Stimulated activated CD8-positive, alpha-beta memory T cell treated with anti-CD3 and anti-CD28 coated beads, Interleukin-4, amount 100 ng/mL, for 4 hours (primary cell): ENCODE measurements at regions not wholly inside any gene's neighbourhood (a gene's known extent, or its start where the extent isn't known, plus 50 kb on each side); places are given as distances from the start of the nearest gene placed in this dataset.
"Not testable (repeated sequence)": the region's sequence is repeated elsewhere in the genome, so short reads cannot be mapped to it uniquely, and the experiment has no call there.

ENCODE experiments used
- DNase-seq, 2 donors: peaks; one replicate each; pipeline ENCODE4 v3.0.0-alpha.2; 2020; ENCODE audit warnings: low read depth in 2 of 2, low spot score in 1 of 2

DNA sequence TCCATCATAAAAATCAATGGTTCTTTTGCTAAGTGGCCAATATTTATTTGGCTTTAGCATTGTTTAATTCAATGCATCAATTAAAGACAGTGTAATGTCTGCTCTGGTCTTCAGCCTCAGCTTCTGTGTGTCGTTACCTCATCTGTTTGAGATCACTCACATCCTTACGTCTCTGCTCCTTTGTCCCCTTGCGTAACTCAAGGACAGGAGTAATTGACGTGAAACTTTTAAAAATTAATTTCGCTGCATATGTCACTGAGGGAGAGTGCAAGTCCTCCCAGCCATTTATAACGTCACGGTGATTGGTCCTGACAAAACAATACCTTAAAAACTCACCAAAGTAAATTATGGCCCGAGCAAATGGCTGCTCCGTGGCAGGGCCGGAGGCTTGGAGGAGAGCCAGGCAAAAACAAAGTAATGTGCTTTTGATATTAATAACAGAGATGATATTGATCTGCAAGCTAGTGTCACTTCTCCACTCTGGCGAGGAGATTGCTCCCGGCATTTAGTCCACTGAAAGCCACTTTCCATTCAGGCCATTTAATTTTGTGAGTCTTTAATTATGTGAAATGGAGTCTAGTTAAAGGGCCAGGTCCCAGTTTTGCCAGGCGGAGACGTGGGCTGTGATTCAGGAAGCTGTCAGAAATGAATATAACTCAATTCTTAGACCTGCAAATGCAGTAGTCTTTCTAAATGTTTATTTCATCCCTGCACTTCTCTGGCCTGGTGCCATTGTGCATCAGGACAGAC lies 150.9 kb upstream of the POU3F1 start:
- no peak for DNase-seq

DNA sequence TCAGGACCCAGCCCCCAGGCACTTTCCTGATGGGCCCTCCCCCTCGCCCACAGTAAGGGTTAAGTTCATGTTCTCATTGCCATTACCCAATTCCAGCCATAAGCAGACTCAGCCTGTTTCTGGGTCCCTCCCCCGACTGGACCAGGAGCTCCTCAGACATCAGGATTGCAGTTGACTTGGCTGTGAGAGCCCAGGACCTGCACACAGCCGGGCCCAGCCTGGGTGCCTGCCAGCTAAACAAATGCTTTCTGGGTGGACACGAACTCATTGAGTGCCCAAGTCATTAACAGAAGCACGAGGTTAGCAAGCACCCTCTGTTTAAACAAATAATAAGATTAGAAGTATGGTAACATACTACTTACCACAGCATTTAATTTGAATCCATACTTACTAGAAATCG lies 147.9 kb upstream of the POU3F1 start:
- no peak for DNase-seq

DNA sequence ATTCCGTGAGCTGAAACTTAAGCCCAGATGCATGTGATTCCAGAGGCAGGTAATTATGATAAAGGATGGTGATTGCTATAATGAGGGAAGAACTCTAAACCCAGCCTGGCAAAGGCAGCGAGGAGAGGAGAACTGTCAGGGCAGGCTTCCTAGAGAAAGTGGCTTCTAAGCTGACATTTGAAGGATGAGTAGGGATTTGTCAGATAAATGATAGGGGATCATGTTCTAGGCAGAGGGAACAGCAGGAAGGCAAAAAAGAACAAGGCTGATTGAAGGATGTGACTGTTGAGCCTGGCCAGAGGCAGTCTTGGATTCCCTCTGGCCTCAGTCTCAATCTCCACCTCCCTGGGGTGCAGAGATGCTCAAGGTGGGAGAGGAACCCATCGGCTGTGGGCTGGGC lies 146.4 kb upstream of the POU3F1 start:
- no peak for DNase-seq

DNA sequence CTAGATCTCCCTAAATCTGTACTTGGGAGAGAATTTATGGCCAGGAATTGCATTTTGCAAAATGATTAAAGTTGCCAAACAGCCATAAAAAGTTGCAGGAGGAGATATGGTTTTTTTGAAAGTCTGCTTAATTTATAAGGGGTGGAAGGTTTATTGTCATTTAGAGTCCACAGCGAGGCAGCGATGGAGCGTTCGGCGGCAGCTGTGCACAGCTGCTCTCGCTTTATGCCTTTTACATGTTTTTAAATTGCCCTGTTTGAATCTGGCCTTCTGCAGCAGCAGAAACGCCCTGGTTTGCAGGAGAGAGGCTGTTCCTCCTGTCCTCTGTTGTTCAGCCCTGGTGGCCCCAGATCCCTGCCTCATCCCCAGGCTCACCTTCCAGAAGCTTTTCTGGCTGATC lies 144.9 kb upstream of the POU3F1 start:
- DNase-seq: no peak

- no peak for DNase-seq
Measured at GRCh38 chr1:38190983-38191382, 144.4 kb upstream of the POU3F1 start.

- DNase-seq: no peak
Measured at GRCh38 chr1:38187552-38187951, 141.0 kb upstream of the POU3F1 start.

- no peak for DNase-seq
Measured at GRCh38 chr1:38186566-38186965, 140.0 kb upstream of the POU3F1 start.

DNA sequence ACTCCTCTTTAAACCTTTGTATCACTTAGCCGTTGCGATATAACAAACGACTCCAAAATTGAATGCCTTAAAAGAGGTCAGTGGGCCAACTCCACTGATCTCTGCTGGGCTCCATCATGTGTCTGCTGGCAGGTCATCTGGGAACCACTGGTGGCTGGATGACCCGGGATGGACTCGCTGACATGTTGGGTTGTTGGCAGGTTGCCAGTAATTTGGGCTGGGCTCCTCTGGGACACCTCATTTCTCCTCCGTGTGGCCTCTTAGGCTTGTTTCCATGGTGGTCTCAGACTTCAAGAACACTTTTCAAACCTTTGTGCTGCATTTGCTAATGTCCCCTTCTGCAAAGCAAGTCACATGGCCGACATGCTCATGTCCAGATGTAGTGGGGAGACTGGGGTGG lies 139.3 kb upstream of the POU3F1 start:
- DNase-seq: no peak

GRCh38 chr1:38183747-38184146 lies 137.2 kb upstream of the POU3F1 start:
- DNase-seq: no peak

- no peak for DNase-seq
Measured at GRCh38 chr1:38183096-38183495, 136.5 kb upstream of the POU3F1 start.

DNA sequence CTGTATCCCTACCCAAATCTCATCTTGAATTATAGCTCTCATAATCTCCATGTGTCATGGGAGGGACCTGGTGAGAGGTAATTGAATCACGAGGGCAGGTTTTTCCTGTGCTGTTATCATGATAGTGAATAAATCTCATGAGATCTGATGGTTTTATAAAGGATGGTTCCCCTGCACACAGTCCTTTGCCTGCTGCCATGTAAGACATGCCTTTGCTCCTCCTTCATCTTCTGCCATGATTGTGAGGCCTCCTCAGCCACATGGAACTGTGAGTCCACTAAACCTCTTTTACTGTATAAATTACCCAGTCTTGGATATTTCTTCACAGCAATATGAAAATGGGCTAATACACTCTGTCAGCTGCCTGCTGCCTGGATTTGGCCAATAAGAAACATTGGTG lies 133.8 kb upstream of the POU3F1 start:
- DNase-seq: not testable (repeated sequence)

DNA sequence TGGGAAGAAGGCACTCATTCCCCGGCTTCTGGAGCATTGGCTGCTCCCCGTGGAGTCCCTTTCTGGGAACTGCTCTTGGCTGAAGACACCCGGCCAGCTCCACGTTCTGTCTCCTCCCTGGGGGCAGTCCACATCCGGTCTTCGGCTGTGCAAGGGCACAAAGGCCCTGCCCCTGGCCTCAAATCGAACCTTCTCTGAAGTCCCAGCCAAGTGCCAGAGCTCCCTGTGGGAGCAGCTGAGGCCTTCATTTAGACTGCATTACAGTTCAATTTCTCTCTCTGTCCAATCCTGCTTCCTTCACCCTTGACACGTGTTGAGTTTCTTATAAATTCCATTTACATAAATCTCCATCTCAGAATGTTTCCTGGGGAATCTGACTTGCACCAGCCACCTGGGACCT lies 132.9 kb upstream of the POU3F1 start:
- no peak for DNase-seq

- no peak for DNase-seq
Measured at GRCh38 chr1:38178216-38178615, 131.6 kb upstream of the POU3F1 start.

DNA sequence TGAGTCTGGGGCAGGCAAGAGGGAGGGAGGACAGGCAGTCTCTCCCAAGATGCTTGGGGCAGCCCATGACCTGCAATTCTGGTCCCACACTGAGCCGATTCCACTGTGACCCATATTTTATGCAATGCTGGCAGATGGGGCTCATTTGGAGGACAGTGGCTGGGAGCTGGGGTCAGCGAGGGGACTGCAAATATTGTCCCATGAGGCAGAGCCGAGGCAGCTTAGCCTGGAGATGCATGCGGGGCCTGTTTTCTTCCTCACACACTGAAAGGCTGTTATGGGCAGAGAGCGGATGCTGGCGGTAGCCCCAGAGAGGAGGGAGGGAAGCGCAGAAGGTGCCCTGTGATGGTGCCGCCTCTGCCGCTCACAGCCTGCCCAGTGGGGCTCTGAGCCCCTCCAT lies 128.5 kb upstream of the POU3F1 start:
- DNase-seq: no peak

DNA sequence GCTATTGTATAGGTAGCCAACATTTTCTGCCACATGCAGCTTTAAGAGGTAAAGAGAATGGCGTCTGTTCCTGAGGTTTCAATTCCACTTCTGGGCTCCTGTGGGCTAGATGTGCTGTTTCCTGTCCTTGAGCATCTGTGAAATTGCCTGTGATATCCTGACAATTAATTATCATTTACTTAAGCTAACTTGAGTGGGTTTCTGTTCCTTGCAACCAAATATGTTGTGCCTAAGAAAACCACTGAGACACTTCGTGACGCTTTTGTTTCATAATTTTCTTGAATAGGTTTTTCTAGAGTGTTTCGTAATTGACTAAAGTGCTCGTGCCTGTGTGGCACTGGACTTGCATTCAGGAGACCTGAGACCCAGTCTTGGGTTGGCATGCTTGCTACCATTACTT lies 127.3 kb upstream of the POU3F1 start:
- DNase-seq: no peak

GRCh38 chr1:38173157-38173831 lies 126.7 kb upstream of the POU3F1 start:
- DNase-seq: no peak

DNA sequence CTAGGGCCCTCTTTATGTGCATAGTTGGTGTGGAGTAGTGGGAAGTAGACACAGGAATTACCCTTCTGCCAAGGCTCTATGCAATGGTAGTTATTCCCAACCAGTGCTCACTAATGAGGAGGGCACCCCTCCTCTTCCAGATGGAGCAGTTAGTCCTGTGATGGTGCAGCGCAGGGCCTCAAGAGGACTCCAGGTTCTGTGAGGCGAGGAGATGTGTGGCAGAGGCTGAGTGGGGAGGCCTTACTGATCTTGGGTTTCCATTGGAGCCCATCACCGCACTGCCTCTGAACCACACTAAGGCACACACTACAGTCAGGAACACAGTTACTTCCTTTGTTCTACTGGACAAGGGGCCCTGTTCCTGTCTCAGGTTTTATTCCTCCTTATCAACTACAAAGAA lies 122.5 kb upstream of the POU3F1 start:
- no peak for DNase-seq

- no peak for DNase-seq
Measured at GRCh38 chr1:38168365-38168764, 121.8 kb upstream of the POU3F1 start.

GRCh38 chr1:38166461-38166860 lies 119.9 kb upstream of the POU3F1 start:
- no peak for DNase-seq

DNA sequence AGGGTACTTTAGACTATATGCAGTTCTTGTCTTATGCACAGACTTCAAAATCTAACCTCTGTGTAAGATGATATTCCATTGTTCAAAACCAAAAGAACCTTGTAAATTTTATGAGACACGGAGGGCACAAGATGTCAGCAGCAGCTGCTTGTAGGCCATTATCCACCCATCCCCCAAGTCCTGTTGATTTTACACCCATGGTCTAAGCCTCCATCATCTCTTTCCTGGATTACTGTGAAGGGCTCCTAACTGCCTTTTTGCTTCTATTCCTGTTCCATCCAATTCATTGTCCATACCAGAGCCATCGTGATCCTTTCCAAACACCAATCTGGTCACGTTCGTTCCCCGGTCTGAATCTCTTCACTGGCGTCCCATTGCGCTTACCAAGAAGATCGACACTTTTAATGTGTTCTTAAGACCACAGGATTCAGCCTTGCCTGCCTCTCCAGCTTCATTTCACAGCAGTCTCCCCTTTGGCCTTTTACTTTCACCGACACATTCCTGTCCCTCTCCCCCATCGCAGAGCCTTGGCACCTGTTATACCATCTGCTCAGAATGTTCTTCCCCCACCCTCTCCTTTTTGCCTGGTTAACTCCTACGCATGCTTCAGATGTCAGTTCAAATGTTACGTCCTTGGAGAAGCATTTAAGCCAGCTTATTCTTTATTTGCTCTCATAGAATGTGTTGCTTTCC lies 107.3 kb upstream of the POU3F1 start:
- DNase-seq: no peak

- no peak for DNase-seq
Measured at GRCh38 chr1:38153066-38153777, 106.6 kb upstream of the POU3F1 start.
